DND-41 (cell line): ENCODE measurements at regions not wholly inside any gene's neighbourhood (a gene's known extent, or its start where the extent isn't known, plus 50 kb on each side); places are given as distances from the start of the nearest gene placed in this dataset.

Source experiments
- CTCF ChIP-seq: IDR thresholded peaks from 2 replicates; pipeline ENCODE4 v1.5.1; 2012; ENCODE audit warnings: borderline replicate concordance, low read length, moderate library complexity, mild to moderate bottlenecking; ENCODE audit not compliant: poor library complexity, severe bottlenecking; ENCODE audit errors: extremely low read depth
- EZH2 ChIP-seq: IDR thresholded peaks from 3 replicates; pipeline ENCODE4 v1.6.1; 2012; ENCODE audit warnings: borderline replicate concordance, low read depth, mild to moderate bottlenecking, moderate library complexity, low read length, inconsistent platforms; ENCODE audit not compliant: severe bottlenecking

DNA sequence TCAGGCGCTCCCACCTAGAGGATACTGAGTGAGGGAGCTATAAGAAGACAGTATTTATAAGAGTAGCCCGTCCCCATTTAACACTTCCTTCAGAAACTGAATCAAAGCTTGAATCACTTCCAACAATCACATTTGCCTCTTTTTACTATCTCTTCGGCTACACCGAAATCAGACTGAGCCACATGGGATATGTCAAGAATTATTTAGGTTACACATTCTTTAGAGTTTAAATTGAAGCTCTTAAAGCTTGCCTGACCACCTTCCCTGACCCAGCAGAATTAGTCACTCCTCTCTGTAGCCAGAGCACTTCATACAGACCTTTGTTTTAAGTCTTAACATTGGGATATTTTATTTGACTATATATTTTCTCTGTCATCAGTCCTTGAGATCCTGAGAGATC is 163.7 kb downstream of the MAFB start:
- TF ChIP-seq CTCF (no peak), EZH2 (no peak)
